ENCODE measurements at regions not wholly inside any gene's neighbourhood (a gene's known extent, or its start where the extent isn't known, plus 50 kb on each side); places are given as distances from the start of the nearest gene placed in this dataset.

DNA sequence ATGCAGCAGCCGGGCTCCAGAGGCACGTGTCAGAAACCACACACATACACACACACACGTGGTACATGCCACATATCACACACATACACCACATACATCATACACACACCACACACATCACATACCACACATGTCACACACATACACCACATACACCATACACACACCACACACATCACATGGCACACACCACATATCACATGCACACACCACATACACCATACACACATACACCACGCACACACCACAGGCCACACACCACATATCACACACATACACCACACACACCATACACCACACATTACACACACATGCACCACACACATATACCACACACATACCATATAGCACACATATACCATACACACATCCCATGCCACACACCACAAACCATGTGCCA, 97.5 kb upstream of the PRR5 start:
- TF ChIP-seq TAF1 (conservative IDR thresholded peaks at IDR 0.05) (no peak), JUND (IDR thresholded peaks at IDR 0.05) (no peak)
- no peaks in the 10 kb centered on the region for H3K9me3 ChIP-seq (ENCODE audit: control insufficient read depth in 4 of 4, low read length in 3 of 4)
- H3K9ac ChIP-seq (ENCODE audit: low read depth in 1 of 2, low read length in 2 of 2): no peak overlapping the region
- H3K4me1 ChIP-seq (ENCODE audit: control insufficient read depth in 4 of 4, insufficient read depth in 4 of 4, low read length in 3 of 4): no peaks in the 10 kb centered on the region
- H3K4me3 ChIP-seq (ENCODE audit: low read depth in 1 of 3, low read length in 3 of 3): no peak overlapping the region
- no peak overlapping the region for H3K27ac ChIP-seq (ENCODE audit: low read depth in 1 of 2, low read length in 2 of 2)
- DNase-seq (ENCODE audit: low spot score): no peak
- H3K36me3 ChIP-seq (ENCODE audit: control insufficient read depth in 4 of 4, insufficient read depth in 3 of 4, low read depth in 1 of 4, low read length in 3 of 4): no peaks in the 10 kb centered on the region
- peaks cover 0 to 3% (median 0%) of the 10 kb centered on the region in 4 donors for H3K27me3 ChIP-seq (ENCODE audit: control insufficient read depth in 4 of 4, insufficient read depth in 4 of 4, low read length in 3 of 4)
- WGBS: 70% methylated on average over 4 of the region's 4 CpGs

DNA sequence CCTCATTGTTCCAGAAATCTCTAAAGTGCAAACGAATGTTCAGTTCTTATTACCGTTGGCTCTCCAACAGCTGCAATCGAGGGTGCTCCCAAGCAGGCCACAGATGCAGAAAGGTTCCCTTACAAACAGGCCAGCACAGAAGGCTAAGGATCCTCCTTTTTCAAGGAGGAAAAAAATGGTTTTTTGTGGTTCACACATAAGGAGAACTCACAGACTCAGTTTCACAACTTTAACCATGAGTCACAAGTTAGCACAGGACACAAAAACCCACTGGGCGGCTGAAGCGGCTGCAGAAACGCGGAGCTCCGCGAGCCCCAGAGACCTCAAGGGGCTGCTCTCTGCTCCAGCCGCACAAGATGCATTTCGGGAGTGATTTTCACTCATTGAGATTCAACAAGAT, 98.2 kb upstream of the PRR5 start:
- H3K27ac ChIP-seq (ENCODE audit: low read depth in 1 of 2, low read length in 2 of 2): no peak overlapping the region
- no peaks in the 10 kb centered on the region for H3K9me3 ChIP-seq (ENCODE audit: control insufficient read depth in 4 of 4, low read length in 3 of 4)
- no peak overlapping the region for H3K9ac ChIP-seq (ENCODE audit: low read depth in 1 of 2, low read length in 2 of 2)
- H3K4me3 ChIP-seq (ENCODE audit: low read depth in 1 of 3, low read length in 3 of 3): no peak overlapping the region
- H3K27me3 ChIP-seq (ENCODE audit: control insufficient read depth in 4 of 4, insufficient read depth in 4 of 4, low read length in 3 of 4): peaks cover 0 to 3% (median 0%) of the 10 kb centered on the region in 4 donors
- WGBS: 80% methylated on average over 11 of the region's 11 CpGs
- H3K36me3 ChIP-seq (ENCODE audit: control insufficient read depth in 4 of 4, insufficient read depth in 3 of 4, low read depth in 1 of 4, low read length in 3 of 4): no peaks in the 10 kb centered on the region
- TF ChIP-seq SP1 (IDR thresholded peaks at IDR 0.05) (no peak), EGR1 (IDR thresholded peaks at IDR 0.05; ENCODE audit: low read depth in 2 of 2) (no peak), CTCF (IDR thresholded peaks at IDR 0.05; ENCODE audit: low read depth, low read length, missing input control) (no peak), GABPA (IDR thresholded peaks at IDR 0.05 in 1 of 2, conservative IDR thresholded peaks at IDR 0.05 in 1 of 2) (no peak)
- H3K4me1 ChIP-seq (ENCODE audit: control insufficient read depth in 4 of 4, insufficient read depth in 4 of 4, low read length in 3 of 4): no peaks in the 10 kb centered on the region
- no peak for DNase-seq (ENCODE audit: low spot score)

- no peak for TF ChIP-seq YY1 (IDR thresholded peaks at IDR 0.05)
- no peak for TF ChIP-seq EGR1 (IDR thresholded peaks at IDR 0.05; ENCODE audit: low read depth in 2 of 2)
- no peak for TF ChIP-seq SP1 (IDR thresholded peaks at IDR 0.05)
- no peak for TF ChIP-seq HNF4A (conservative IDR thresholded peaks at IDR 0.05)
- TF ChIP-seq CTCF (IDR thresholded peaks at IDR 0.05; ENCODE audit: low read depth, low read length, missing input control): no peak
- TF ChIP-seq GABPA (IDR thresholded peaks at IDR 0.05 in 1 of 2, conservative IDR thresholded peaks at IDR 0.05 in 1 of 2): no peak
- no peak for TF ChIP-seq TAF1 (conservative IDR thresholded peaks at IDR 0.05)
- no peak for TF ChIP-seq FOXA1 (IDR thresholded peaks at IDR 0.05)
- TF ChIP-seq RXRA (IDR thresholded peaks at IDR 0.05): no peak
- TF ChIP-seq FOXA2 (IDR thresholded peaks at IDR 0.05): no peak
- TF ChIP-seq JUND (IDR thresholded peaks at IDR 0.05): no peak
- no peak for TF ChIP-seq NR2F2 (IDR thresholded peaks at IDR 0.05)
- TF ChIP-seq, protein P1, sequence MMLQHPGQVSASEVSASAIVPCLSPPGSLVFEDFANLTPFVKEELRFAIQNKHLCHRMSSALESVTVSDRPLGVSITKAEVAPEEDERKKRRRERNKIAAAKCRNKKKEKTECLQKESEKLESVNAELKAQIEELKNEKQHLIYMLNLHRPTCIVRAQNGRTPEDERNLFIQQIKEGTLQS (IDR thresholded peaks at IDR 0.05): no peak
- TF ChIP-seq, protein P2, sequence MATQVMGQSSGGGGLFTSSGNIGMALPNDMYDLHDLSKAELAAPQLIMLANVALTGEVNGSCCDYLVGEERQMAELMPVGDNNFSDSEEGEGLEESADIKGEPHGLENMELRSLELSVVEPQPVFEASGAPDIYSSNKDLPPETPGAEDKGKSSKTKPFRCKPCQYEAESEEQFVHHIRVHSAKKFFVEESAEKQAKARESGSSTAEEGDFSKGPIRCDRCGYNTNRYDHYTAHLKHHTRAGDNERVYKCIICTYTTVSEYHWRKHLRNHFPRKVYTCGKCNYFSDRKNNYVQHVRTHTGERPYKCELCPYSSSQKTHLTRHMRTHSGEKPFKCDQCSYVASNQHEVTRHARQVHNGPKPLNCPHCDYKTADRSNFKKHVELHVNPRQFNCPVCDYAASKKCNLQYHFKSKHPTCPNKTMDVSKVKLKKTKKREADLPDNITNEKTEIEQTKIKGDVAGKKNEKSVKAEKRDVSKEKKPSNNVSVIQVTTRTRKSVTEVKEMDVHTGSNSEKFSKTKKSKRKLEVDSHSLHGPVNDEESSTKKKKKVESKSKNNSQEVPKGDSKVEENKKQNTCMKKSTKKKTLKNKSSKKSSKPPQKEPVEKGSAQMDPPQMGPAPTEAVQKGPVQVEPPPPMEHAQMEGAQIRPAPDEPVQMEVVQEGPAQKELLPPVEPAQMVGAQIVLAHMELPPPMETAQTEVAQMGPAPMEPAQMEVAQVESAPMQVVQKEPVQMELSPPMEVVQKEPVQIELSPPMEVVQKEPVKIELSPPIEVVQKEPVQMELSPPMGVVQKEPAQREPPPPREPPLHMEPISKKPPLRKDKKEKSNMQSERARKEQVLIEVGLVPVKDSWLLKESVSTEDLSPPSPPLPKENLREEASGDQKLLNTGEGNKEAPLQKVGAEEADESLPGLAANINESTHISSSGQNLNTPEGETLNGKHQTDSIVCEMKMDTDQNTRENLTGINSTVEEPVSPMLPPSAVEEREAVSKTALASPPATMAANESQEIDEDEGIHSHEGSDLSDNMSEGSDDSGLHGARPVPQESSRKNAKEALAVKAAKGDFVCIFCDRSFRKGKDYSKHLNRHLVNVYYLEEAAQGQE (IDR thresholded peaks at IDR 0.05): no peak
- TF ChIP-seq RAD21 (IDR thresholded peaks at IDR 0.05): no peak
- Histone ChIP-seq H3K27ac (ENCODE audit: low read depth in 1 of 2, low read length in 2 of 2) (no peak overlapping the region), H3K9me3 (ENCODE audit: control insufficient read depth in 4 of 4, low read length in 3 of 4) (no peaks in the 10 kb centered on the region), H3K4me3 (ENCODE audit: low read depth in 1 of 3, low read length in 3 of 3) (no peak overlapping the region), H3K4me1 (ENCODE audit: control insufficient read depth in 4 of 4, insufficient read depth in 4 of 4, low read length in 3 of 4) (no peaks in the 10 kb centered on the region), H3K27me3 (ENCODE audit: control insufficient read depth in 4 of 4, insufficient read depth in 4 of 4, low read length in 3 of 4) (peaks cover 0 to 3% (median 0%) of the 10 kb centered on the region in 4 donors), H3K9ac (ENCODE audit: low read depth in 1 of 2, low read length in 2 of 2) (no peak overlapping the region), H3K36me3 (ENCODE audit: control insufficient read depth in 4 of 4, insufficient read depth in 3 of 4, low read depth in 1 of 4, low read length in 3 of 4) (no peaks in the 10 kb centered on the region)
- no peak for DNase-seq (ENCODE audit: low spot score)
- WGBS: 79% methylated on average over 5 of the region's 5 CpGs
Measured at GRCh38 chr22:44601725-44602124, 100.3 kb upstream of the PRR5 start.

Measured in liver (tissue), 8 donors.